ENCODE measurements at regions not wholly inside any gene's neighbourhood (a gene's known extent, or its start where the extent isn't known, plus 50 kb on each side); places are given as distances from the start of the nearest gene placed in this dataset.

GRCh38 chr7:120171406-120171805, 101.6 kb upstream of the KCND2 start:
- TF ChIP-seq, protein P1, sequence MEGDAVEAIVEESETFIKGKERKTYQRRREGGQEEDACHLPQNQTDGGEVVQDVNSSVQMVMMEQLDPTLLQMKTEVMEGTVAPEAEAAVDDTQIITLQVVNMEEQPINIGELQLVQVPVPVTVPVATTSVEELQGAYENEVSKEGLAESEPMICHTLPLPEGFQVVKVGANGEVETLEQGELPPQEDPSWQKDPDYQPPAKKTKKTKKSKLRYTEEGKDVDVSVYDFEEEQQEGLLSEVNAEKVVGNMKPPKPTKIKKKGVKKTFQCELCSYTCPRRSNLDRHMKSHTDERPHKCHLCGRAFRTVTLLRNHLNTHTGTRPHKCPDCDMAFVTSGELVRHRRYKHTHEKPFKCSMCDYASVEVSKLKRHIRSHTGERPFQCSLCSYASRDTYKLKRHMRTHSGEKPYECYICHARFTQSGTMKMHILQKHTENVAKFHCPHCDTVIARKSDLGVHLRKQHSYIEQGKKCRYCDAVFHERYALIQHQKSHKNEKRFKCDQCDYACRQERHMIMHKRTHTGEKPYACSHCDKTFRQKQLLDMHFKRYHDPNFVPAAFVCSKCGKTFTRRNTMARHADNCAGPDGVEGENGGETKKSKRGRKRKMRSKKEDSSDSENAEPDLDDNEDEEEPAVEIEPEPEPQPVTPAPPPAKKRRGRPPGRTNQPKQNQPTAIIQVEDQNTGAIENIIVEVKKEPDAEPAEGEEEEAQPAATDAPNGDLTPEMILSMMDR (IDR thresholded peaks at IDR 0.05), result no peak
- ATAC-seq (no peak), DNase-seq (no peak)
- Histone ChIP-seq H3K4me3 (no peak overlapping the region), H3K9me3 (no peaks in the 10 kb centered on the region), H3K36me3 (no peaks in the 10 kb centered on the region), H3K27ac (no peak overlapping the region), H3K4me1 (no peaks in the 10 kb centered on the region), H3K27me3 (no peaks in the 10 kb centered on the region)
- intact Hi-C loops (cut with DNase I), result no loop called here

DNA sequence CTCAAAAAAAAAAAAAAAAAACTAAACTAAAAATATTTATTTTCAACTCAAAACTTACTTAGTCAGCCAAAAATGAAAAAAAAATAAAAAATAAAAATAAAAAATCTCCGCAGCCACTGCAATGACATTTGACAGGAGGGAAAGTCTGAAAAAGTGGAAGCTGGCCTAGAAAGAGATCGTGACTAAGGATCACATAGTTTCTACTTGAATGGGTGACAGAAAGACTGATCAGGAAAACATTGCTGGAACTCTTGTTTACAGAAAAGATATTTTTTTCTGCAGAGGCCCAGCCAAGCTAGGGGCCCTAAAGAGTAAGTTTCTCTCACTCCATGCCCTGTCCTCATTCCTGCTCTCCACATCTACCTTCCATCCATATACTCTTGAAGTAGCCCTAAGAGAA, 92.8 kb upstream of the KCND2 start:
- TF ChIP-seq, protein P1 (IDR thresholded peaks at IDR 0.05), result no peak
- no peaks in the 10 kb centered on the region for H3K36me3 ChIP-seq
- no peaks in the 10 kb centered on the region for H3K27me3 ChIP-seq
- DNase-seq, result no peak
- no peak overlapping the region for H3K4me3 ChIP-seq
- H3K27ac ChIP-seq, result no peak overlapping the region
- H3K9me3 ChIP-seq, result no peaks in the 10 kb centered on the region
- intact Hi-C loops (cut with DNase I), result no loop called here
- H3K4me1 ChIP-seq, result no peaks in the 10 kb centered on the region
- ATAC-seq, result no peak

DNA sequence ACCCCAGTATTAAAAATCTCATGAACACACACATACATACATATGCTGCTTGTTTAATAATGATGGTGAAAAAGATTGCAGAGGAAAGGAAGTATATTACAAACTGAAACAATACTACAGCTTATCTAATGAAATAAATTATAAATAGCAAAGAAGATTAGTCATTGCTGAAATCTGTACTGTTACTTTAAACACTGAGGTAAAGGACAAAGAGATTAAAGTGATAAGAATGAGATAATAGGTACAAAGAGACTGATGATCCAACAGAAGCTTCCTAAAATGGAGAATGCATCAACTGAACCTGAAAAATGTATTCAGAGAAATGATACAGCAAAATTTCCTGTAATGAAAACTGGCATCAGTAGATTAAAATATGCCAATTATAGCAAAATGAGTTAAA, 91.5 kb upstream of the KCND2 start:
- DNase-seq, result no peak
- Histone ChIP-seq H3K4me1 (no peaks in the 10 kb centered on the region), H3K4me3 (no peak overlapping the region), H3K27me3 (no peaks in the 10 kb centered on the region), H3K9me3 (no peaks in the 10 kb centered on the region), H3K36me3 (no peaks in the 10 kb centered on the region), H3K27ac (no peak overlapping the region)
- TF ChIP-seq, protein P1 (IDR thresholded peaks at IDR 0.05), result no peak
- ATAC-seq, result no peak
- intact Hi-C loops (cut with DNase I), result no loop called here

DNA sequence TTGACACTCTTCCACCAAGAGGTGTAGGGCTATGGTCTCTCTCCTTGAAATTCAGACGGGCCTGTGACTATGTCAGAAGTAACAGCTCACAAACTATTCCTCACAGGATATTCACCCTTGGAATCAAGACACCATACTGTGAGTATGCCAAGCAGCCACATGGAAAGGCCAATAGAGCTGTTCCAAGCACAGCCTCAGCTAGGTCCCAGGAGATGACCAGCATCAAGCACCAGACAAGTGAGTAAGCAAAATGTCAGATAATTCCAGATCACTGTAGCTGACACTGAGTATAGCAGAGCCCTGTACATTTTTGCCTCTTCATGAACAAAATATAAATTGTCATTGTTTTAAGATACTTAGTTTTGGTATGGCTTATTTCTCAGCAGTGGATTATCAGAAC, 88.1 kb upstream of the KCND2 start:
- TF ChIP-seq, protein P1 (IDR thresholded peaks at IDR 0.05), result no peak
- Histone ChIP-seq H3K36me3 (no peaks in the 10 kb centered on the region), H3K4me1 (no peaks in the 10 kb centered on the region), H3K27ac (no peak overlapping the region), H3K4me3 (no peak overlapping the region), H3K9me3 (no peaks in the 10 kb centered on the region), H3K27me3 (no peaks in the 10 kb centered on the region)
- intact Hi-C loops (cut with DNase I), result no loop called here
- no peak for DNase-seq
- ATAC-seq, result no peak

GRCh38 chr7:120185940-120186682, 86.9 kb upstream of the KCND2 start:
- DNase-seq (no peak), ATAC-seq (no peak)
- intact Hi-C loops (cut with DNase I), result no loop called here
- no peaks in the 10 kb centered on the region for H3K36me3 ChIP-seq
- H3K4me1 ChIP-seq, result no peaks in the 10 kb centered on the region
- H3K4me3 ChIP-seq, result no peak overlapping the region
- no peaks in the 10 kb centered on the region for H3K27me3 ChIP-seq
- H3K9me3 ChIP-seq, result no peaks in the 10 kb centered on the region
- no peak overlapping the region for H3K27ac ChIP-seq
- TF ChIP-seq, protein P1 (IDR thresholded peaks at IDR 0.05), result no peak

DNA sequence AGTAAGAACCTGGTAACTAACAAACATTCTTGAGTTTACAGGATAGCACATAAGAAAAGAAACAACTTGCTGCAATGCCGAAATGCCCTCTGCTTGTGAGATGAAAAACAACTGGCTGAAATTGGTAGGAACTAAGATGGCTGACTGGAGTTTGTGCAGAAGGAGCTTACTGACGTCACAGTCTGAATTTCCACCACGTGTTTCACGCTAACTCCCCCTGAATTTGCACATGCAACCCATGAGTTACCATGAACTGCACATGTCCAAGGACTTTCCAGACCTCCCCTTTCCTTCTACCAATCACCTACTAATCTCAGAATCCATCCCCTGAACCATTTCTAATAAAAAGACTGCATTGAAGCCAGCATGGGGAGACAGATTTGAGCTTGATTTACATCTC, 86.3 kb upstream of the KCND2 start:
- Histone ChIP-seq H3K36me3 (no peaks in the 10 kb centered on the region), H3K9me3 (no peaks in the 10 kb centered on the region), H3K4me3 (no peak overlapping the region), H3K27me3 (no peaks in the 10 kb centered on the region), H3K27ac (no peak overlapping the region), H3K4me1 (no peaks in the 10 kb centered on the region)
- ATAC-seq, result no peak
- intact Hi-C loops (cut with DNase I), result no loop called here
- no peak for DNase-seq
- TF ChIP-seq, protein P1 (IDR thresholded peaks at IDR 0.05), result no peak
